ENCODE measurements at regions not wholly inside any gene's neighbourhood (a gene's known extent, or its start where the extent isn't known, plus 50 kb on each side); places are given as distances from the start of the nearest gene placed in this dataset.

- Histone ChIP-seq H3K4me3 (ENCODE audit: low read depth, low read length) (no peak overlapping the region), H3K27me3 (ENCODE audit: control insufficient read depth, insufficient read depth, low read length) (no peaks in the 10 kb centered on the region), H3K36me3 (ENCODE audit: control insufficient read depth, insufficient read depth, low read length) (no peaks in the 10 kb centered on the region)
- no peak for DNase-seq (ENCODE audit: low read depth)
- ChIA-PET CTCF (no interaction called here), POLR2A (no interaction called here)
- TF ChIP-seq CTCF (IDR thresholded peaks at IDR 0.05; ENCODE audit: insufficient read depth, low read depth, low read length), result no peak
These were observed 262.1 kb upstream of the ATP2B1 start for GRCh38 chr12:89970722-89971121.

GRCh38 chr12:89969093-89969492 lies 260.5 kb upstream of the ATP2B1 start:
- Histone ChIP-seq H3K27me3 (ENCODE audit: control insufficient read depth, insufficient read depth, low read length) (no peaks in the 10 kb centered on the region), H3K36me3 (ENCODE audit: control insufficient read depth, insufficient read depth, low read length) (no peaks in the 10 kb centered on the region), H3K4me3 (ENCODE audit: low read depth, low read length) (no peak overlapping the region)
- ChIA-PET POLR2A (no interaction called here), CTCF (interaction anchor here (1.5 kb wide), 1 partner anchor 134 kb away, joined by 3 read pairs; no protein-coding TSS in a partner anchor)
- no peak for DNase-seq (ENCODE audit: low read depth)
- no peak for TF ChIP-seq CTCF (IDR thresholded peaks at IDR 0.05; ENCODE audit: insufficient read depth, low read depth, low read length)

GRCh38 chr12:89968151-89968700 lies 259.6 kb upstream of the ATP2B1 start:
- ChIA-PET CTCF (interaction anchor here (1.5 kb wide), 1 partner anchor 135 kb away, joined by 3 read pairs; no protein-coding TSS in a partner anchor), POLR2A (no interaction called here)
- H3K4me3 ChIP-seq (ENCODE audit: low read depth, low read length), result no peak overlapping the region
- no peaks in the 10 kb centered on the region for H3K36me3 ChIP-seq (ENCODE audit: control insufficient read depth, insufficient read depth, low read length)
- H3K27me3 ChIP-seq (ENCODE audit: control insufficient read depth, insufficient read depth, low read length), result no peaks in the 10 kb centered on the region
- DNase-seq (ENCODE audit: low read depth), result no peak
- TF ChIP-seq CTCF (IDR thresholded peaks at IDR 0.05; ENCODE audit: insufficient read depth, low read depth, low read length), result no peak

- H3K27me3 ChIP-seq (ENCODE audit: control insufficient read depth, insufficient read depth, low read length), result no peaks in the 10 kb centered on the region
- TF ChIP-seq CTCF (IDR thresholded peaks at IDR 0.05; ENCODE audit: insufficient read depth, low read depth, low read length), result no peak
- H3K4me3 ChIP-seq (ENCODE audit: low read depth, low read length), result no peak overlapping the region
- CTCF ChIA-PET, result no interaction called here
- H3K36me3 ChIP-seq (ENCODE audit: control insufficient read depth, insufficient read depth, low read length), result no peaks in the 10 kb centered on the region
- DNase-seq (ENCODE audit: low read depth), result no peak
- POLR2A ChIA-PET, result no interaction called here
These were observed 258.0 kb upstream of the ATP2B1 start for GRCh38 chr12:89966495-89967240.

GRCh38 chr12:89965993-89966392 lies 257.4 kb upstream of the ATP2B1 start:
- POLR2A ChIA-PET, result no interaction called here
- Histone ChIP-seq H3K4me3 (ENCODE audit: low read depth, low read length) (no peak overlapping the region), H3K27me3 (ENCODE audit: control insufficient read depth, insufficient read depth, low read length) (no peaks in the 10 kb centered on the region), H3K36me3 (ENCODE audit: control insufficient read depth, insufficient read depth, low read length) (no peaks in the 10 kb centered on the region)
- no peak for DNase-seq (ENCODE audit: low read depth)
- CTCF ChIA-PET, result no interaction called here
- TF ChIP-seq CTCF (IDR thresholded peaks at IDR 0.05; ENCODE audit: insufficient read depth, low read depth, low read length), result no peak

All from BJ (cell line).